NCI-H1417 treated with DMSO at 0.1 percent for 48 hours (cell line): ENCODE measurements at regions not wholly inside any gene's neighbourhood (a gene's known extent, or its start where the extent isn't known, plus 50 kb on each side); places are given as distances from the start of the nearest gene placed in this dataset.

Experiments used
- DNase-seq: peaks from one replicate; lab custom pipeline; 2025; lab: John Stamatoyannopoulos, UW

GRCh38 chr20:20993372-20993771 is 112.8 kb downstream of the LINC00237 start:
- DNase-seq: no peak

- no peak for DNase-seq
Observed at GRCh38 chr20:20992686-20993360, 113.3 kb downstream of the LINC00237 start.

GRCh38 chr20:20992277-20992676 is 113.9 kb downstream of the LINC00237 start:
- no peak for DNase-seq

- no peak for DNase-seq
Observed at GRCh38 chr20:20989081-20989480, 117.1 kb downstream of the LINC00237 start.

GRCh38 chr20:20979934-20980333 is 126.2 kb downstream of the LINC00237 start:
- no peak for DNase-seq

GRCh38 chr20:20977786-20978185 is 128.4 kb downstream of the LINC00237 start:
- DNase-seq: no peak

GRCh38 chr20:20972490-20972889 is 133.7 kb downstream of the LINC00237 start:
- no peak for DNase-seq

- DNase-seq: no peak
Observed at GRCh38 chr20:20971810-20972209, 134.3 kb downstream of the LINC00237 start.

- DNase-seq: no peak
Observed at GRCh38 chr20:20970841-20971240, 135.3 kb downstream of the LINC00237 start.

- no peak for DNase-seq
Observed at GRCh38 chr20:20969701-20970280, 136.4 kb downstream of the LINC00237 start.

GRCh38 chr20:20967564-20968184 is 138.5 kb downstream of the LINC00237 start:
- no peak for DNase-seq

GRCh38 chr20:20966171-20966570 is 140.0 kb downstream of the LINC00237 start:
- DNase-seq: no peak

- DNase-seq: no peak
Observed at GRCh38 chr20:20959031-20959755, 147.0 kb downstream of the LINC00237 start.

GRCh38 chr20:20956513-20956931 is 149.6 kb downstream of the LINC00237 start:
- DNase-seq: peak; percentile 60

- DNase-seq: no peak
Observed at GRCh38 chr20:20955892-20956291, 150.3 kb downstream of the LINC00237 start.

GRCh38 chr20:20953738-20954618 is 152.2 kb downstream of the LINC00237 start:
- DNase-seq: no peak

GRCh38 chr20:20950620-20951019 is 155.5 kb downstream of the LINC00237 start:
- DNase-seq: no peak

GRCh38 chr20:20946122-20946759 is 159.9 kb downstream of the LINC00237 start:
- DNase-seq: no peak

GRCh38 chr20:20941468-20941889 is 164.7 kb downstream of the LINC00237 start:
- no peak for DNase-seq

GRCh38 chr20:20939006-20939405 is 167.2 kb downstream of the LINC00237 start:
- no peak for DNase-seq

- no peak for DNase-seq
Observed at GRCh38 chr20:20938599-20938998, 167.6 kb downstream of the LINC00237 start.
